ENCODE measurements at regions not wholly inside any gene's neighbourhood (a gene's known extent, or its start where the extent isn't known, plus 50 kb on each side); places are given as distances from the start of the nearest gene placed in this dataset.

GRCh38 chr13:93101226-93101734, 125.3 kb upstream of the GPC6 start (continued):
- TF ChIP-seq ZNF615 (CRISPR knock-in tag; IDR thresholded peaks at IDR 0.05; ENCODE audit: borderline replicate concordance) (no peak), NFAT5 (CRISPR knock-in tag; IDR thresholded peaks at IDR 0.05) (no peak), DRAP1 (CRISPR knock-in tag; IDR thresholded peaks at IDR 0.05) (no peak), ZNF367 (CRISPR knock-in tag; IDR thresholded peaks at IDR 0.05; ENCODE audit: borderline replicate concordance) (no peak)

GRCh38 chr13:93104270-93104669, 122.3 kb upstream of the GPC6 start:
- CTCF ChIA-PET (ENCODE audit: low intra/inter-chr PET ratio, low total read pairs) = no interaction called here
- Histone ChIP-seq H3K4me2 (ENCODE audit: low read depth, low read length) (no peak overlapping the region), H3K4me3 (replicated peaks in 1 of 3; ENCODE audit: insufficient read depth in 1 of 3, low read depth in 2 of 3, low read length in 3 of 3) (no peak overlapping the region), H2AFZ (ENCODE audit: low read length) (no peak overlapping the region), H3K4me1 (ENCODE audit: insufficient read depth, low read length) (no peaks in the 10 kb centered on the region), H3K9me3 (ENCODE audit: low read length) (no peaks in the 10 kb centered on the region), H3K27me3 (ENCODE audit: control insufficient read depth in 1 of 2, insufficient read depth in 2 of 2, low read length in 2 of 2) (no peaks in the 10 kb centered on the region), H4K20me1 (ENCODE audit: insufficient read depth, low read length) (no peaks in the 10 kb centered on the region), H3K36me3 (replicated peaks in 1 of 2; ENCODE audit: control insufficient read depth in 1 of 2, insufficient read depth in 2 of 2, low read length in 2 of 2) (no peaks in the 10 kb centered on the region), H3K9ac (ENCODE audit: insufficient read depth, low read depth, low read length) (no peak overlapping the region), H3K27ac (ENCODE audit: extremely low read length, insufficient read depth, low read length) (no peak overlapping the region), H3K79me2 (ENCODE audit: insufficient read depth, low read length) (no peaks in the 10 kb centered on the region)
- POLR2A ChIA-PET = no interaction called here
- intact Hi-C loops (cut with micrococcal nuclease; ENCODE audit: unreplicated experiment) (no loop called here), in situ Hi-C loops (cut with HindIII; ENCODE audit: extremely low pct_ligation_motif_present, low pct_unique_long_range_greater_than_20kb) (no loop called here)
- no peak for FAIRE-seq
- 21% methylated on average over 6 of the region's 6 CpGs for WGBS (ENCODE audit: low lambda C conversion rate)
- TF ChIP-seq CHD2 (IDR thresholded peaks at IDR 0.05; ENCODE audit: low read depth, low read length) = no peak
- no peak for TF ChIP-seq ZNF501 (CRISPR knock-in tag; IDR thresholded peaks at IDR 0.05)
- TF ChIP-seq ZFYVE20 (CRISPR knock-in tag; IDR thresholded peaks at IDR 0.05; ENCODE audit: borderline replicate concordance, low read depth) = no peak
- TF ChIP-seq ZNF34 (CRISPR knock-in tag; IDR thresholded peaks at IDR 0.05; ENCODE audit: borderline replicate concordance) = no peak
- TF ChIP-seq, protein P1, sequence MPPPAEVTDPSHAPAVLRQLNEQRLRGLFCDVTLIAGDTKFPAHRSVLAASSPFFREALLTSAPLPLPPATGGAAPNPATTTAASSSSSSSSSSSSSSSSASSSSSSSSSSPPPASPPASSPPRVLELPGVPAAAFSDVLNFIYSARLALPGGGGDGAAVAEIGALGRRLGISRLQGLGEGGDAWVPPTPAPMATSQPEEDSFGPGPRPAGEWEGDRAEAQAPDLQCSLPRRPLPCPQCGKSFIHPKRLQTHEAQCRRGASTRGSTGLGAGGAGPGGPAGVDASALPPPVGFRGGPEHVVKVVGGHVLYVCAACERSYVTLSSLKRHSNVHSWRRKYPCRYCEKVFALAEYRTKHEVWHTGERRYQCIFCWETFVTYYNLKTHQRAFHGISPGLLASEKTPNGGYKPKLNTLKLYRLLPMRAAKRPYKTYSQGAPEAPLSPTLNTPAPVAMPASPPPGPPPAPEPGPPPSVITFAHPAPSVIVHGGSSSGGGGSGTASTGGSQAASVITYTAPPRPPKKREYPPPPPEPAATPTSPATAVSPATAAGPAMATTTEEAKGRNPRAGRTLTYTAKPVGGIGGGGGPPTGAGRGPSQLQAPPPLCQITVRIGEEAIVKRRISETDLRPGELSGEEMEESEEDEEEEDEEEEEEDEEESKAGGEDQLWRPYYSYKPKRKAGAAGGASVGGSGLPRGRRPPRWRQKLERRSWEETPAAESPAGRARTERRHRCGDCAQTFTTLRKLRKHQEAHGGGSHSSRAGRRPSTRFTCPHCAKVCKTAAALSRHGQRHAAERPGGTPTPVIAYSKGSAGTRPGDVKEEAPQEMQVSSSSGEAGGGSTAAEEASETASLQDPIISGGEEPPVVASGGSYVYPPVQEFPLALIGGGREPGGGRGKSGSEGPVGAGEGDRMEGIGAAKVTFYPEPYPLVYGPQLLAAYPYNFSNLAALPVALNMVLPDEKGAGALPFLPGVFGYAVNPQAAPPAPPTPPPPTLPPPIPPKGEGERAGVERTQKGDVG (CRISPR knock-in tag; IDR thresholded peaks at IDR 0.05; ENCODE audit: borderline replicate concordance) = no peak
- no peak for TF ChIP-seq REPIN1 (CRISPR knock-in tag; IDR thresholded peaks at IDR 0.05; ENCODE audit: borderline replicate concordance, low read depth)
- TF ChIP-seq ATF1 (CRISPR knock-in tag; IDR thresholded peaks at IDR 0.05) = no peak
- no peak for TF ChIP-seq ZNF784 (CRISPR knock-in tag; IDR thresholded peaks at IDR 0.05; ENCODE audit: borderline replicate concordance)
- no peak for TF ChIP-seq ZNF3 (CRISPR knock-in tag; IDR thresholded peaks at IDR 0.05)
- no TSS peak for BruUV-seq (replicated peaks)
- no peak for DNase-seq (ENCODE audit: low spot score)
- ATAC-seq = no peak

Data from HepG2 (cell line).